OCI-LY1 (cell line): ENCODE measurements at regions not wholly inside any gene's neighbourhood (a gene's known extent, or its start where the extent isn't known, plus 50 kb on each side); places are given as distances from the start of the nearest gene placed in this dataset.

Source experiments
- EZH2 ChIP-seq: fragments of 200-600 bp; sonication (generic), shearing (Covaris generic); IDR thresholded peaks from 2 replicates; pipeline ENCODE4 v1.8.0; 2017; ENCODE audit warnings: borderline replicate concordance, mixed run types, mild to moderate bottlenecking, antibody characterized with exemption, low read length, moderate library complexity, mixed read lengths
- TF ChIP-seq, protein P1 (sequence below): fragments of 200-600 bp; sonication (generic), shearing (Covaris generic); IDR thresholded peaks from 2 replicates; pipeline ENCODE4 v1.5.1; 2017; ENCODE audit warnings: mild to moderate bottlenecking, antibody characterized with exemption, low read length, moderate library complexity, mixed read lengths

DNA sequence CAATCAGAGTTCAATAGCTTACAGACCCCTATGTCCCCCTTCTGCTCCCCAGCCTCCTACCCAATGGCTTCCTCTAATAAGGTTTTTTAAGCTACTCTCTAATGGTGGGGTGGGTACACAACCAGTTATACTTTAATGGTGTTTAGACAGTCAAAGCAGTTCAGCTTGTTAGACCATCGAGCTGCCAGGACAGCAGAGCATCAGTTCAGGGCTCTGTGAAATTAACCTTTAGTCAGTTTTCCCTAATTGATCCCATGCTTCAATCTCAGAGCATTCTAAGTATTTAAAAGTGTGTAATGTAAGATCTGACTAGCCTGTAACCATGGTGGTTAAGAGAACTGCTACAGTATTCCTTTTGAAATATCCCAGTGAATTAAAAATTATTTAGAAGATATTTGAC is 107.2 kb upstream of the ZNF644 start:
- TF ChIP-seq, protein P1, sequence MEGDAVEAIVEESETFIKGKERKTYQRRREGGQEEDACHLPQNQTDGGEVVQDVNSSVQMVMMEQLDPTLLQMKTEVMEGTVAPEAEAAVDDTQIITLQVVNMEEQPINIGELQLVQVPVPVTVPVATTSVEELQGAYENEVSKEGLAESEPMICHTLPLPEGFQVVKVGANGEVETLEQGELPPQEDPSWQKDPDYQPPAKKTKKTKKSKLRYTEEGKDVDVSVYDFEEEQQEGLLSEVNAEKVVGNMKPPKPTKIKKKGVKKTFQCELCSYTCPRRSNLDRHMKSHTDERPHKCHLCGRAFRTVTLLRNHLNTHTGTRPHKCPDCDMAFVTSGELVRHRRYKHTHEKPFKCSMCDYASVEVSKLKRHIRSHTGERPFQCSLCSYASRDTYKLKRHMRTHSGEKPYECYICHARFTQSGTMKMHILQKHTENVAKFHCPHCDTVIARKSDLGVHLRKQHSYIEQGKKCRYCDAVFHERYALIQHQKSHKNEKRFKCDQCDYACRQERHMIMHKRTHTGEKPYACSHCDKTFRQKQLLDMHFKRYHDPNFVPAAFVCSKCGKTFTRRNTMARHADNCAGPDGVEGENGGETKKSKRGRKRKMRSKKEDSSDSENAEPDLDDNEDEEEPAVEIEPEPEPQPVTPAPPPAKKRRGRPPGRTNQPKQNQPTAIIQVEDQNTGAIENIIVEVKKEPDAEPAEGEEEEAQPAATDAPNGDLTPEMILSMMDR, result no peak
- TF ChIP-seq EZH2, result no peak
